CD4-positive, alpha-beta T cell (primary cell): ENCODE measurements at regions not wholly inside any gene's neighbourhood (a gene's known extent, or its start where the extent isn't known, plus 50 kb on each side); places are given as distances from the start of the nearest gene placed in this dataset.

ENCODE experiments used
- ATAC-seq: fragments of 200-7000 bp; cut with Tn5 transposase; one replicate; pipeline ENCODE4 v1.10.0; 2022; ENCODE audit warnings: mild to moderate bottlenecking; ENCODE audit not compliant: poor library complexity
- CTCF ChIA-PET: fragments of 350-600 bp; sonication (Branson Sonifier 250); formaldehyde crosslinking; loops from one replicate; lab custom pipeline; 2021; ENCODE audit warnings: antibody characterized with exemption, inconsistent platforms; lab: Charles Lee
- POLR2A ChIA-PET: fragments of 350-600 bp; sonication (Branson Sonifier 250); formaldehyde crosslinking; loops from one replicate; lab custom pipeline; 2021; ENCODE audit warnings: antibody characterized with exemption, inconsistent platforms; lab: Charles Lee
- DNase-seq, 14 experiments: peaks; one replicate each; pipeline ENCODE4 v3.0.0-alpha.2; 2013 to 2020; ENCODE audit warnings: mixed read lengths in 2 of 14
- H3K27ac ChIP-seq, 2 donors: one replicate each; pipeline versions ENCODE4 v1.5.1 to v1.7.0; 2013; ENCODE audit warnings: low read length in 2 of 2, low read depth in 1 of 2, mild to moderate bottlenecking in 1 of 2
- H3K27me3 ChIP-seq, 2 experiments: 1 replicate in 1 of 2; 2 replicates in 1 of 2; pipeline versions ENCODE4 v1.6.1 to v1.7.0; 2013; ENCODE audit warnings: low read length in 2 of 2, control low read depth in 1 of 2, mild to moderate bottlenecking in 1 of 2, moderate library complexity in 1 of 2; ENCODE audit not compliant: insufficient read depth in 2 of 2, control insufficient read depth in 1 of 2
- H3K36me3 ChIP-seq: one replicate; pipeline ENCODE4 v1.6.1; 2013; ENCODE audit warnings: low read length, control low read depth; ENCODE audit not compliant: insufficient read depth
- H3K4me1 ChIP-seq: one replicate; pipeline ENCODE4 v1.6.1; 2013; ENCODE audit warnings: low read length, control low read depth; ENCODE audit not compliant: insufficient read depth
- H3K4me3 ChIP-seq: one replicate; pipeline ENCODE4 v1.5.1; 2013; ENCODE audit warnings: mild to moderate bottlenecking, low read length, moderate library complexity
- H3K9me3 ChIP-seq, 2 experiments: 1 replicate in 1 of 2; 2 replicates in 1 of 2; pipeline versions ENCODE4 v1.6.1 to v1.7.0; 2013; ENCODE audit warnings: low read length in 2 of 2, mild to moderate bottlenecking in 2 of 2, control low read depth in 1 of 2, moderate library complexity in 1 of 2; ENCODE audit not compliant: control insufficient read depth in 1 of 2, insufficient read depth in 1 of 2
- H3K27ac Mint-ChIP-seq: one replicate; pipeline ENCODE4 v1.8.0; 2020; ENCODE audit warnings: mixed read lengths
- H3K27me3 Mint-ChIP-seq: one replicate; pipeline ENCODE4 v1.8.0; 2021; ENCODE audit warnings: mixed read lengths
- H3K36me3 Mint-ChIP-seq: one replicate; pipeline ENCODE4 v1.8.0; 2021; ENCODE audit warnings: low read depth, mixed read lengths
- H3K4me1 Mint-ChIP-seq: one replicate; pipeline ENCODE4 v1.8.0; 2021; ENCODE audit warnings: low read depth, mixed read lengths
- H3K4me3 Mint-ChIP-seq: one replicate; pipeline ENCODE4 v1.8.0; 2020; ENCODE audit warnings: mild to moderate bottlenecking, mixed read lengths
- H3K9me3 Mint-ChIP-seq: one replicate; pipeline ENCODE4 v1.8.0; 2020; ENCODE audit warnings: mixed read lengths
- intact Hi-C, 2 experiments: fragments of 100-400 bp; cut with DNase I in 1 of 2; cut with micrococcal nuclease in 1 of 2; formaldehyde crosslinking; loops; one replicate each; pipeline versions ENCODE4 v1.15.1 to v1.9.0; 2023 to 2025; cut with DNase I, micrococcal nuclease
- TF ChIP-seq, protein P1 (sequence below): fragments of 200-600 bp; IDR thresholded peaks from one replicate; pipeline ENCODE4 v1.8.0; 2022; ENCODE audit warnings: antibody characterized with exemption, mild to moderate bottlenecking

DNA sequence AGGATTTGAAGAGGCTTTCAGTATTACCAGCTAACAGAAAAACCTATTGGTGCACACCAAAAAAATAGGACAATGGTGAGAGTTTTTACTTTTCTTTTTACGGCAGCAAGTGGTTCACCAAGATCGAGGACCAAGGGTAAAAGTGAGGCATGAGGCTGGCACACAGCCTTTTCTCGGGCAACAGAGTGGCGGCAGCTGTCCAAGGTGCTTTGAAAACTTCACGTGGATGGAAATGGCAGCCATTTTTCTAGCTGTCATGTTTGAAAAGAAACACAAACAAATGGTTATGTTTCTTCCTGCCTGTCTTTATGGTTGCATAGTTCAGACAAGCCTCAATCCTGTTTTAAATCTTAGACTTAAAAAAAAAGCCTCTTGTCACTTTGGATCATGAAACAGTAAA lies 812.5 kb upstream of the CHAC2 start:
- Mint-ChIP-seq H3K9me3 (peaks cover 7% of the 10 kb centered on the region), H3K36me3 (no peaks in the 10 kb centered on the region), H3K4me3 (no peak overlapping the region), H3K27ac (no peak overlapping the region), H3K4me1 (no peaks in the 10 kb centered on the region), H3K27me3 (no peaks in the 10 kb centered on the region)
- ChIA-PET CTCF (no interaction called here), POLR2A (no interaction called here)
- Histone ChIP-seq H3K36me3 (no peaks in the 10 kb centered on the region), H3K27me3 (no peaks in the 10 kb centered on the region), H3K4me1 (no peaks in the 10 kb centered on the region), H3K27ac (no peak overlapping the region), H3K9me3 (peaks cover 0 to under 1% of the 10 kb centered on the region in 2 experiments), H3K4me3 (no peak overlapping the region)
- TF ChIP-seq, protein P1, sequence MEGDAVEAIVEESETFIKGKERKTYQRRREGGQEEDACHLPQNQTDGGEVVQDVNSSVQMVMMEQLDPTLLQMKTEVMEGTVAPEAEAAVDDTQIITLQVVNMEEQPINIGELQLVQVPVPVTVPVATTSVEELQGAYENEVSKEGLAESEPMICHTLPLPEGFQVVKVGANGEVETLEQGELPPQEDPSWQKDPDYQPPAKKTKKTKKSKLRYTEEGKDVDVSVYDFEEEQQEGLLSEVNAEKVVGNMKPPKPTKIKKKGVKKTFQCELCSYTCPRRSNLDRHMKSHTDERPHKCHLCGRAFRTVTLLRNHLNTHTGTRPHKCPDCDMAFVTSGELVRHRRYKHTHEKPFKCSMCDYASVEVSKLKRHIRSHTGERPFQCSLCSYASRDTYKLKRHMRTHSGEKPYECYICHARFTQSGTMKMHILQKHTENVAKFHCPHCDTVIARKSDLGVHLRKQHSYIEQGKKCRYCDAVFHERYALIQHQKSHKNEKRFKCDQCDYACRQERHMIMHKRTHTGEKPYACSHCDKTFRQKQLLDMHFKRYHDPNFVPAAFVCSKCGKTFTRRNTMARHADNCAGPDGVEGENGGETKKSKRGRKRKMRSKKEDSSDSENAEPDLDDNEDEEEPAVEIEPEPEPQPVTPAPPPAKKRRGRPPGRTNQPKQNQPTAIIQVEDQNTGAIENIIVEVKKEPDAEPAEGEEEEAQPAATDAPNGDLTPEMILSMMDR, result no peak
- DNase-seq (no peak), ATAC-seq (no peak)
- intact Hi-C loops, result no loop called here

DNA sequence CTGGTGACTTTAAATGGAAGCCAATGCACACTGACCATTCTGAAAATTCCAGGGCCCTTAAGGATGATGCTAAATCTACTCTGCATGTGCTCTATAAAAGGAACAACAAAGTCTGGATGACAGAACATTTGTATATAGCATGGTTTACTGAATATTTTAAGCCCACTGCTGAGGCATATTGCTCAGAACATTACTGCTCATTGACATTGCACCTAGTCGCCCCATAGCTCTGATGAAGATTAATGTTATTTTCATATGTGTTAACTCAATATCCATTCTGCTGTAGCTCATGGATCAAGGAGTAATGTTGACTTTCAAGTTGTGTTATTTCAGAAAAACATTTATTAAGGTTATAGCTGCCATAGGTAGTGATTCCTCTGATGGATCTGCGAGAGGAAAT lies 827.5 kb upstream of the CHAC2 start:
- Histone ChIP-seq H3K4me3 (no peak overlapping the region), H3K9me3 (no peaks in the 10 kb centered on the region), H3K4me1 (no peaks in the 10 kb centered on the region), H3K36me3 (no peaks in the 10 kb centered on the region), H3K27ac (no peak overlapping the region), H3K27me3 (no peaks in the 10 kb centered on the region)
- no peak overlapping the region for H3K4me3 Mint-ChIP-seq
- peaks cover 11% of the 10 kb centered on the region for H3K9me3 Mint-ChIP-seq
- no peaks in the 10 kb centered on the region for H3K36me3 Mint-ChIP-seq
- TF ChIP-seq, protein P1, result no peak
- DNase-seq (no peak), ATAC-seq (no peak)
- no peaks in the 10 kb centered on the region for H3K27me3 Mint-ChIP-seq
- ChIA-PET CTCF (no interaction called here), POLR2A (no interaction called here)
- no peak overlapping the region for H3K27ac Mint-ChIP-seq
- intact Hi-C loops, result no loop called here
- H3K4me1 Mint-ChIP-seq, result no peaks in the 10 kb centered on the region

- no peaks in the 10 kb centered on the region for H3K27me3 ChIP-seq
- no peak overlapping the region for H3K27ac ChIP-seq
- TF ChIP-seq, protein P1, result no peak
- no peaks in the 10 kb centered on the region for H3K27me3 Mint-ChIP-seq
- H3K9me3 Mint-ChIP-seq, result peaks cover 11% of the 10 kb centered on the region
- no peaks in the 10 kb centered on the region for H3K4me1 ChIP-seq
- H3K9me3 ChIP-seq, result no peaks in the 10 kb centered on the region
- intact Hi-C loops, result no loop called here
- no peaks in the 10 kb centered on the region for H3K4me1 Mint-ChIP-seq
- ATAC-seq, result no peak
- POLR2A ChIA-PET, result no interaction called here
- no peaks in the 10 kb centered on the region for H3K36me3 ChIP-seq
- no peak overlapping the region for H3K4me3 ChIP-seq
- CTCF ChIA-PET, result no interaction called here
- no peak for DNase-seq
- H3K27ac Mint-ChIP-seq, result no peak overlapping the region
- H3K36me3 Mint-ChIP-seq, result no peaks in the 10 kb centered on the region
- no peak overlapping the region for H3K4me3 Mint-ChIP-seq
Observed at GRCh38 chr2:52939250-52939649, 828.4 kb upstream of the CHAC2 start.
